Ovary (tissue), 3 donors: ENCODE measurements at regions not wholly inside any gene's neighbourhood (a gene's known extent, or its start where the extent isn't known, plus 50 kb on each side); places are given as distances from the start of the nearest gene placed in this dataset.

Experiments used
- CTCF ChIP-seq, 3 donors: fragments of 450-650 bp in 2 of 3; fragments of 200-600 bp in 1 of 3; IDR thresholded peaks; one replicate each; pipeline versions ENCODE4 v1.5.1 to v1.8.0; 2016 to 2022; ENCODE audit warnings: antibody characterized with exemption in 3 of 3, mild to moderate bottlenecking in 1 of 3
- POLR2A ChIP-seq: fragments of 450-650 bp; IDR thresholded peaks from one replicate; pipeline ENCODE4 v1.6.1; 2017; ENCODE audit warnings: antibody characterized with exemption, mild to moderate bottlenecking, moderate library complexity
- donor health status: DM: no; HTN: no; CAD: no.

- TF ChIP-seq CTCF (IDR thresholded peaks at IDR 0.05) (no peak), POLR2A (no peak)
Observed at GRCh38 chr7:149692056-149692455, 81.3 kb downstream of the ZNF467 start.
